ENCODE measurements at regions not wholly inside any gene's neighbourhood (a gene's known extent, or its start where the extent isn't known, plus 50 kb on each side); places are given as distances from the start of the nearest gene placed in this dataset.

GRCh38 chr7:115081772-115082171 lies 159.9 kb downstream of the MDFIC start:
- Histone ChIP-seq H3K36me3 (ENCODE audit: control insufficient read depth, insufficient read depth, low read length) (no peaks in the 10 kb centered on the region), H3K4me1 (ENCODE audit: control insufficient read depth, insufficient read depth, low read length) (no peaks in the 10 kb centered on the region), H3K27me3 (ENCODE audit: control insufficient read depth, insufficient read depth, low read length) (no peaks in the 10 kb centered on the region), H3K9ac (ENCODE audit: low read length) (no peak overlapping the region), H3K4me3 (ENCODE audit: low read length) (no peak overlapping the region), H3K27ac (ENCODE audit: low read depth, low read length) (no peak overlapping the region)

GRCh38 chr7:115078851-115079250 lies 157.0 kb downstream of the MDFIC start:
- Histone ChIP-seq H3K4me1 (ENCODE audit: control insufficient read depth, insufficient read depth, low read length) (no peaks in the 10 kb centered on the region), H3K36me3 (ENCODE audit: control insufficient read depth, insufficient read depth, low read length) (no peaks in the 10 kb centered on the region), H3K4me3 (ENCODE audit: low read length) (no peak overlapping the region), H3K9ac (ENCODE audit: low read length) (no peak overlapping the region), H3K27me3 (ENCODE audit: control insufficient read depth, insufficient read depth, low read length) (no peaks in the 10 kb centered on the region), H3K27ac (ENCODE audit: low read depth, low read length) (no peak overlapping the region)

- Histone ChIP-seq H3K4me1 (ENCODE audit: control insufficient read depth, insufficient read depth, low read length) (no peaks in the 10 kb centered on the region), H3K4me3 (ENCODE audit: low read length) (no peak overlapping the region), H3K36me3 (ENCODE audit: control insufficient read depth, insufficient read depth, low read length) (no peaks in the 10 kb centered on the region), H3K9ac (ENCODE audit: low read length) (no peak overlapping the region), H3K27ac (ENCODE audit: low read depth, low read length) (no peak overlapping the region), H3K27me3 (ENCODE audit: control insufficient read depth, insufficient read depth, low read length) (no peaks in the 10 kb centered on the region)
These were observed 156.5 kb downstream of the MDFIC start for GRCh38 chr7:115078386-115078785.

GRCh38 chr7:115070311-115070710 lies 148.4 kb downstream of the MDFIC start:
- H3K27me3 ChIP-seq (ENCODE audit: control insufficient read depth, insufficient read depth, low read length): no peaks in the 10 kb centered on the region
- no peaks in the 10 kb centered on the region for H3K4me1 ChIP-seq (ENCODE audit: control insufficient read depth, insufficient read depth, low read length)
- no peak overlapping the region for H3K27ac ChIP-seq (ENCODE audit: low read depth, low read length)
- no peak overlapping the region for H3K4me3 ChIP-seq (ENCODE audit: low read length)
- H3K36me3 ChIP-seq (ENCODE audit: control insufficient read depth, insufficient read depth, low read length): no peaks in the 10 kb centered on the region
- H3K9ac ChIP-seq (ENCODE audit: low read length): no peak overlapping the region
